ENCODE measurements at regions not wholly inside any gene's neighbourhood (a gene's known extent, or its start where the extent isn't known, plus 50 kb on each side); places are given as distances from the start of the nearest gene placed in this dataset.

GRCh38 chr11:39288011-39288410 is 2171.4 kb downstream of the LRRC4C start:
- DNase-seq = no peak

DNA sequence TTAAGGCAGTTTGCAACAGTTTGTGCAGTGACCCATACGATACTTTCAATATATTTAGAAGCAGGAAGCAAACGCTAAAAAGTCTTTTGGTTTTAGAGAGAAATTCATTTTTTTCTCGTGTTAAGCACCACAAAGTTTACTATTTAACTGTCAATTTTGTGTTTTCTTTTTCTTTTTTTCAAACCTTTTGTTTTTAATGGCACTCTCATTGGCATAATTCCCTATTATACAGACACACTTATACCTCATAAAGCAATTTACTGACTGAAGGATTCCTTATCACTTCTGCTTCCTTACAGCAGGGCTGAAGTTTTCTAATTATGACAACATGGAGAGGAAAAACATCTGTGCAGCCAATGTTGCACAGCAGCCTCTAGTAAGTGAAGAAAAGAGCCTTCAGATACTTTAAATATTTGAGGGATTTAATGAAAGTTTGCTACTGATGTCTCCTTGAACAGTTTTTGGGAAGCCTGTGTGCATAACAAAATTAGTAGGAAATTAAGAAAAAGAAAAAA is 2191.2 kb downstream of the LRRC4C start:
- DNase-seq = no peak

GRCh38 chr11:39255648-39256047 is 2203.8 kb downstream of the LRRC4C start:
- DNase-seq = no peak

- no peak for DNase-seq
These were observed 2209.7 kb downstream of the LRRC4C start for GRCh38 chr11:39249566-39250365.

DNA sequence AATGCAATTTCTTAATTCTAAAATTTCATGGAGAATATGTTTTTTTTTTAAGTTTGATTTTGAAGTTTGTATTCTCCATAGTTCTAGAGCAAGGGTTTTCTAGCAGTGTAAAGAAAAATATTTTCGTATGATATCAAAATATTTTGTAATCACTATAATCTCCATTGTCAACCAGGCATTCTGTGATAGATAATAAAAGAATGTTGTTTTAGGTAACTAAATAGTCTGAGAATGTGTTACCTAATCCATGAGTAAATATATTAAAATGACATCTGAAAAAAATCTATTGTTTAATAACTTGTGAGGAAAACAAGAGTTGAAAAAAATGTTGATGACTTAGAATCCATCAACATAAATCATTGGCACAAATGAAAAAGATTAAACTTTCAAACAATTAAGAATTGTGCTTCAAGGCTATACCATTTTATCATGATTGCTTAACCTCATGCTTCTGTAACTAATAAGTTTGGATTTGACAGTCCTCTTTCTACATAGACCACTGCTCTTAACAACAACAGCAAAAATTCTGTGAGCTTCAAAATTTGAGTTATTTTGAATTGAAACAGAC is 2211.8 kb downstream of the LRRC4C start:
- DNase-seq = no peak

DNA sequence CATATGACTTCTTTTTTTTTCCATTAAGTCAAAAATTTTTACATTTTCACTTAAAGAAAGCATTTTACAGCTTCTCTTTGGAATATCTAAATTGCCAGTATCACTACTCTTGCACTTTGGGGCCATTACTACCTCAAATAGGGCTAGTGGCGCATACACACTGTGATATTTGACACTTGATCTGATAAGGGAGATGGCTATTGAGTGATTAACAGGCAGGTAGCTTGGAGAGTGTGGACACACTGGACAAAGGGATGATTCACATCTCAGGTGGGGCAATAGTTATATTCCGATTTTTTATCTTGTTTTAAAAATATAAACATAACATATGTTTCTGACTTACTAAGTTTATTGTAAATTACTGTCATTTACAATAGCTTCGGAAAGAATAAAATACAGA is 2219.9 kb downstream of the LRRC4C start:
- DNase-seq = no peak

DNA sequence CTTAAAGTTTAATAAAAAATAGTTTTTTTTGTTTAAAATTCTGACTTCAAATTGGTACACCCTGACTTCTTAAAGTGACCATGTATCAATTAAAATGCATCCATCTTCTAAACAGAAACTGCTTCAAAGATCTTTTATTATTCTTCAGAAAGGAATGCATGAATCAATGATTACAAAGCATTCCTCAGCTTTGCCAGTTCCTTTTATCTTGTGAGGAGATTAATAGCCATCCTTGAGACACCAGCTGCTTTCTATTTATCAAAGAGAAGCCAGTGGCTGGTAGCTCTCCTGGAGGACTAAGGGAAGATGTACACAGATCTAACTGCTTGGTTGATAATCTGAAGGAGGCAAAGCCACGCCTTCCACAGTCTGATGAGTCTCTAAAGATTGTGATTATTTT is 2222.5 kb downstream of the LRRC4C start:
- DNase-seq = no peak

DNA sequence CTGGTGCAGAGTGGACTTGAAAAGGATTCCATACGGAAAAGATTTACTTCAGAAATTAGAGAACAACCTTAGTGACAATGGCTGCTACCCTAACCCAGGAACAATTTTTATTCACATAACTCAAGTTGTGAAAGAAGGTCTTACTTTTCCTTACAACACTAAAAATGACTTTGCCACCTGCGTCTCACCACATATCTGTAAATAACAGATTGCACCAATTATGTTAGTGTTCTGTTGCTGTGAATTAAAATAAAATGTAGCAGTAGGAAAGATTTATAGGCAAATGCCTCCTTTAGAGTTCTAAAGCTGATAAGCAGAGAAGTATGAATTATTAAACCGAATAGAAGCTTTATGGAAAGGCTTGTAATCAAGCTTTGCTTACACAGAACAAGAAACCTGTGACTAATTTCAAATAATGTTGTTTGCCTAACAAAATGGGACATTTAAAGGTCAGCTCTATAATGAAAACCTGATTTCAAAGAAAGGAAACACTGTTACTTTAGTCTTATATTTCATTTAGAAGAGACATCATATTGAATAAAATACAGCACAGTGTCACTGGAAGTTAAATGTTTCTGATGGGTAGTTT is 2237.8 kb downstream of the LRRC4C start:
- no peak for DNase-seq

DNA sequence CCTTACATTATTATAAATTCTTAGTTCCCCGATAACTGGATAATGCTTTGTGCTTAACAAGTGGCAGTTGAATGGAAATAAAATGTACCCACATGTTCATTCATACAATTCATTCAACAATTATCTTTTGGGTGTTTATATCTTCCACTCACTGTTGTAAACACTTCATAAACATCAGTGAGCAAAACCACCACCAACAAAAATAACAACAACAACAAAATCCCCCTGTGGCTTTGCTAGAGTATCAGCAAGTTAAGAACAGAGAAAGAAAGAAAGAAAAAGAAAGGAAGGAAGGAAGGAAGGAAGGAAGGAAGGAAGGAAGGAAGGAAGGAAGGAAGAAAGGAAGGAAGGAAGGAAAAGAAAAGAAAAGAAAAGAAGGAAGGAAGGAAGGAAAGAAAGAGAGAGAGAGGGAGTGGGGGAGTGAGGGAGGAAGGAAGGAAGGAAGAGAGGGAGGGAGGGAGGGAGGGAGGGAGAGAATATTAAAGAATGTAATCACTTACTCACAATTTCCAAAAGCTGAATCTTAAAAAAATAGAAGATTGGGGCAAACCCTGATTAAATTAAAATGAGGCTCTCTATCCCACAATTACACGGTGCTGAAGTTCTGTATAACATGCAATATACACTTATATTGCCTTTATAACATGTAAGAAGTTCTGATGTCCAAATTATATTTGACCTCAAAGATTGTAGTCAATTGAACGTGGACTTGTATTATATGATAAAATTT is 2238.8 kb downstream of the LRRC4C start:
- DNase-seq = no peak

DNA sequence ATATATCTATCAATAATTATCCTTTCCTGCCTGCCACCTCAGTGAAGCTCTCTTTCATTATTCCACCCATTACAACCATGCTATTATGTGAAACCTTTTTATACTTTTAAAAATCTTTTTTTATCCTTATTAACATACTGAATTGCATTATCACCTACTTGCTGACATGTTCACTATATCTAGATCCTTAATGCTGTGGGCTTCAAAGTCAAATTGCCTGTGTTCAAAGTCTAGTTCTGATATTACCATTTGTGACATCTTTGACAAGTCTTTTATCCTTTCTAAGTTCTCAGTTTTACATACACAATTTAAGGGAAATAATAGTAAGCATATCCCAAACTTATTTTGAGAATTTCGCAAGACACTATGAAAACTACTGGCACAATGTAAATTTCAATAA is 2239.4 kb downstream of the LRRC4C start:
- DNase-seq = no peak

DNA sequence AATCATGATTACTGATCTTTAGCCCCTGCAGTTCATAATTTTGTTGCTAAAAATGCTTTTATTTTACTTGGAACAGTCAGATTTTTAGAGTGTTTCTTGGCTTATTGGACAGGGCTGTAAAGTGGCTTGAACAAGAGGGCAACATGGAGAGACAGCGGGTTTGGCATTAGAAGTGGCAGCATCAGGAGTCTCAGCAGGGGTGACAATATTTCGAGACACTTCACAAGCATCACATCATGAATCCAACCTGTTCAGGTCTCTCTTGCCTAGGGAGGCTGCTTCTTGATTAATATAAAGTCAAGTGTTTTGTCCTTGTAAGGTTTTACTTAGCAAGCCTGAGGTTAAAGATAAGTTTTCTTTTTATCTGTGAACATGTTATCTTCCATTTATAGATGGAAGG is 2249.5 kb downstream of the LRRC4C start:
- no peak for DNase-seq

GRCh38 chr11:39205236-39205995 is 2254.0 kb downstream of the LRRC4C start:
- no peak for DNase-seq

GRCh38 chr11:39192671-39193070 is 2266.8 kb downstream of the LRRC4C start:
- DNase-seq = no peak

- DNase-seq = no peak
These were observed 2268.7 kb downstream of the LRRC4C start for GRCh38 chr11:39190751-39191150.

DNA sequence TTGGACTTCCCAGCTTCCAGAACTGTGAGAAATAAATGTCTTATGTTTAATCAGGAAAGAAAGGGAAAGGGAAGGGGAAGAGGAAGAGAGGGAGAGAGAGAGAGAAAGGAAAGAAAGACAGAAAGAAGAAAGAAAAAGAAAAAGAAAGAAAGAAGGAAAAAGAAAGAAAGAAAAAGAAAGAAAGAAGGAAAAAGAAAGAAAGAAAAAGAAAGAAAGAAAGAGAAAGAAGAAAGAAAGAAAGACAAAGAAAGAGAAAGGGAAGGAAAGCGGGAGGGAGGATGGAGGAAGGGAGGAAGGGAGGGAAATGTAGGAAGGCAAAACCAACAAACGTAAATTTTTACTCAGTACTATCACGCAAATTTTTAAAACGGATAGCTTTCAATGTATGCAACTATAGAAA is 2281.8 kb downstream of the LRRC4C start:
- no peak for DNase-seq

DNA sequence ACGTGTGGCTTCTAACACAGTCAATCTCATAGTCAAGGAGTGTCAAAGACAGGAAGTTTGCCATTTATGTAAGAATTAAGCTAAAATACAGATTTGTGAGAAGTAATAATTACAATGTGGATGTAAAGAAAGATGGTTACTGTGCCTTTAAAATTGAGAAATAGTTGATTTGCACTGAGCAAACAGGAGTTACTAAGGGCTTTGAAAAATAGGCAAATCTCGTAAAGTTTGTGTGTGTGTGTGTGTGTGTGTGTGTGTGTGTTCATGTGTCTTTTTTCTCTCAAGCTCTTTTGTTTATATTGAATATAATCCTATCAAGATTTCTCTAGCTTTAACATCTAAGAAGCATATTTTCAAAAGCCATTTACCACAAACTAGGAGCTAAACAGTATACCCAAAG is 2284.5 kb downstream of the LRRC4C start:
- no peak for DNase-seq

- DNase-seq = no peak
These were observed 2285.3 kb downstream of the LRRC4C start for GRCh38 chr11:39174196-39174595.

DNA sequence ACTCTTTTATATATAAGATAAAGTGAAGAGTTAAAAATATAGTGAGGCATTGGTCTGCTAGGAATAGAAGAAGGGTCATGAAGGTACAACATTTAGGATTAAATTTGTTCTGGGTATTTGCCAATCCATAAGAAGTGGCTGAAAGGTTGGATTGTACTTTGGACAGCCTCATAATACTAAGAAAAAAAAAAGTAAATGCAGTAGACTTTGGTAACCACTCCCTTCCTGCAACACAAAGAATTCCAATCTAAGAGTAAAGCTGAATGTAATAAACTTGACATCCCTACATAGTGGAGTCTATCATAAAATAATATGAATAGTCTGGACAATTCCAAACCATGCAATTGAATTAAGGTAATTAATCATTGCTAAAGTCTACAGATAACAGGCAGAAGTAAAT is 2294.4 kb downstream of the LRRC4C start:
- no peak for DNase-seq

DNA sequence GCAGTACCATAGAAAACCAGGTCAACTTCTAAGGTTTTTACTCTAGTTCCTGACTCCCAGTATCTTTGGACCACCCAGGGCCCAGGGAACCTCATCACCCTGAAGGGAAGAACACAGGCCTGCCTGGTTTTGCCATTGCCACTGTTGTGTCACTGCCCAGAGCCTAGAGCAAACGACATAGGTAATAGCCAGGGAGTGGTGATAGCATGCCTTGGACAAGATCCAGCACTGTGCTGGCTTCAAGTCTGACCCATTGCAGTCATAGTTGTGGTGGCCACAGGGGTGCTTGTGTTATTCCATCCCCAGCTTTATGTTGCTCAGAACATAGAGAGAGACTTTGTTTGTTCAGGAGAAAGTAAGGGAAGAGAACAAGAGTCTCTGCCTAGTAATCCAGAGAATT is 2310.2 kb downstream of the LRRC4C start:
- DNase-seq = no peak

DNA sequence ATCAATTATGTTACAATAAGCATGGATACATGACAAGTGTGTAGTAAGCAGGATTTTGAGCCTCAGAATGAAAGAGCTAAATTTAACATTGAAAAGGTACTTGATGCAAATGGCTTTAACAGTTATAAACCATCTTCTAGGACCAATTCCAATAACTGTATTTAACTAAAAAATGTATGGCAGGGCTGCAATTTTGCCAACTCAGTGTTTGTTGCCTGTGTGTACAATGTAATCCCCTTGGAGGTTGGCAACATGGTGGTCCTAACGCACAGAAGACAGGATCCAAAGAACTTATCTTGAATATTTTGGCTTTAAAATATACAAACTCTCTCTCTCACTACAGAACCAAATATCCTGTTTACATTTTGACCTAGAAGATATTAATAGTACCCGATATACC is 2314.1 kb downstream of the LRRC4C start:
- no peak for DNase-seq

GRCh38 chr11:39144351-39145130 is 2314.9 kb downstream of the LRRC4C start:
- DNase-seq = no peak

DNA sequence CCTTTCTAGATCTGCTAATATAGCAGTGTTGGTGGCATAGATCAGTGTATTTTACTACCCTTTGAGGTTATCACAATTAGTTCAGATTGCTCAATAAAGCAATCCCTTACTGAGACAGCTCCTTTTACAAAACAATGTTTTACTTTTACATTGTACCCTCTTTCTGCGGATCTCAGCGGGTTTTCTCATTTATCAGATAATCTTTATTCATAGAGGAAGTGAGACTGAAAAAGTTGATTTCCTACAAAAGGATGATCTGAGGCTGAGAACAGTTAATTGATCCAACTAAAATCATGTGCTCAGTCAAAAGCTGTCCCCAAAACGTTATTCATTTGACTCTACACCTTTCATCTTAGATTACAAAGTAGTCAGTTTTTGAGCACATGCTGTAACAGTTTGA is 2319.9 kb downstream of the LRRC4C start:
- no peak for DNase-seq
